Mucosa of descending colon (tissue), 3 donors: ENCODE measurements at regions not wholly inside any gene's neighbourhood (a gene's known extent, or its start where the extent isn't known, plus 50 kb on each side); places are given as distances from the start of the nearest gene placed in this dataset.

Experiments used
- ATAC-seq: fragments of 200-7000 bp; cut with Tn5 transposase; one replicate; pipeline ENCODE4 v1.9.1; 2020; ENCODE audit warnings: mild to moderate bottlenecking, moderate library complexity
- DNase-seq, 3 donors: peaks; one replicate each; pipeline ENCODE4 v3.0.0-alpha.2; 2020
- H3K36me3 ChIP-seq: fragments of 200-600 bp; one replicate; pipeline ENCODE4 v1.8.0; 2021; ENCODE audit warnings: low read depth, mild to moderate bottlenecking
- H3K4me1 ChIP-seq: fragments of 200-600 bp; one replicate; pipeline ENCODE4 v1.8.0; 2021; ENCODE audit warnings: low read depth, mild to moderate bottlenecking
- H3K4me3 ChIP-seq: fragments of 200-600 bp; one replicate; pipeline ENCODE4 v1.8.0; 2021; ENCODE audit warnings: mild to moderate bottlenecking
- H3K9me3 ChIP-seq: fragments of 200-600 bp; one replicate; pipeline ENCODE4 v1.8.0; 2021; ENCODE audit warnings: mild to moderate bottlenecking
- intact Hi-C, 2 donors: fragments of 100-400 bp; cut with DNase I in 1 of 2; cut with micrococcal nuclease in 1 of 2; formaldehyde crosslinking; loops; one replicate each; pipeline versions ENCODE4 v1.11.0 to v1.11.1; 2022; cut with DNase I, micrococcal nuclease
- TF ChIP-seq, protein P1 (sequence below): fragments of 200-600 bp; IDR thresholded peaks from one replicate; pipeline ENCODE4 v1.8.0; 2022; ENCODE audit warnings: antibody characterized with exemption, mild to moderate bottlenecking
- donor health status: DM: no; HTN: no; CAD: no; lungs with moderate emphysema.
- donor health status: DM: no; HTN: no; CAD: no.
- donor health status: DM: no; HTN: yes; CAD: no.

GRCh38 chr2:181839811-181840210, 51.7 kb upstream of the ITPRID2 start:
- no peak overlapping the region for H3K4me3 ChIP-seq
- TF ChIP-seq, protein P1, sequence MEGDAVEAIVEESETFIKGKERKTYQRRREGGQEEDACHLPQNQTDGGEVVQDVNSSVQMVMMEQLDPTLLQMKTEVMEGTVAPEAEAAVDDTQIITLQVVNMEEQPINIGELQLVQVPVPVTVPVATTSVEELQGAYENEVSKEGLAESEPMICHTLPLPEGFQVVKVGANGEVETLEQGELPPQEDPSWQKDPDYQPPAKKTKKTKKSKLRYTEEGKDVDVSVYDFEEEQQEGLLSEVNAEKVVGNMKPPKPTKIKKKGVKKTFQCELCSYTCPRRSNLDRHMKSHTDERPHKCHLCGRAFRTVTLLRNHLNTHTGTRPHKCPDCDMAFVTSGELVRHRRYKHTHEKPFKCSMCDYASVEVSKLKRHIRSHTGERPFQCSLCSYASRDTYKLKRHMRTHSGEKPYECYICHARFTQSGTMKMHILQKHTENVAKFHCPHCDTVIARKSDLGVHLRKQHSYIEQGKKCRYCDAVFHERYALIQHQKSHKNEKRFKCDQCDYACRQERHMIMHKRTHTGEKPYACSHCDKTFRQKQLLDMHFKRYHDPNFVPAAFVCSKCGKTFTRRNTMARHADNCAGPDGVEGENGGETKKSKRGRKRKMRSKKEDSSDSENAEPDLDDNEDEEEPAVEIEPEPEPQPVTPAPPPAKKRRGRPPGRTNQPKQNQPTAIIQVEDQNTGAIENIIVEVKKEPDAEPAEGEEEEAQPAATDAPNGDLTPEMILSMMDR: no peak
- H3K9me3 ChIP-seq: no peaks in the 10 kb centered on the region
- intact Hi-C loops: no loop called here
- no peaks in the 10 kb centered on the region for H3K4me1 ChIP-seq
- ATAC-seq: no peak
- DNase-seq: no peak
- no peaks in the 10 kb centered on the region for H3K36me3 ChIP-seq

DNA sequence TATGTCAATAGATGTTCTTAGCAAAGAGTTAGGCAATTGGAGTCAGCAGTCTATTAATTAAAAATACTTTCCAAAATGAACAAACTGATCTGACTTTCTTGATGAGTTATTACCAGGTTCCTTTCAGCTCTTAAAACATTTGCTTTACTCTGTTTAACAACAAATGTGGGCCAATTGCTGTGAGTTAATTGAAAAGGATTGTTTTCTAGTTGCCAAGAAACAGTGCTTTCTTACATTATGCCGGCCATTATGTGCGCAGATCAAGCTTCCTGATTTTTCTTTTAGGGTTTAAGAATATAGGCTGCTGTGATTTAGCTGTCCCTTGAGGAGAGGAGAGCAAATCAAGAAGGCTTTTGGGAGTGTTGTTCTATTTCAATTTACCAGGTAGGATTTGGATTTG, 50.5 kb upstream of the ITPRID2 start:
- DNase-seq: no peak
- H3K4me1 ChIP-seq: no peaks in the 10 kb centered on the region
- H3K9me3 ChIP-seq: no peaks in the 10 kb centered on the region
- H3K4me3 ChIP-seq: no peak overlapping the region
- ATAC-seq: no peak
- H3K36me3 ChIP-seq: no peaks in the 10 kb centered on the region
- TF ChIP-seq, protein P1: no peak
- intact Hi-C loops: no loop called here
